SK-MEL-5 (cell line): ENCODE measurements at regions not wholly inside any gene's neighbourhood (a gene's known extent, or its start where the extent isn't known, plus 50 kb on each side); places are given as distances from the start of the nearest gene placed in this dataset.

ENCODE experiments used
- DNase-seq: peaks from one replicate; pipeline ENCODE4 v3.0.0-alpha.2; 2016; ENCODE audit warnings: low read depth, low spot score
- in situ Hi-C: cut with HindIII; loops from 2 replicates; pipeline ENCODE4 v1.10.0; 2016; ENCODE audit warnings: low sequenced_read_pairs, high pct_unique_total_duplicates, low pct_unique_long_range_greater_than_20kb

DNA sequence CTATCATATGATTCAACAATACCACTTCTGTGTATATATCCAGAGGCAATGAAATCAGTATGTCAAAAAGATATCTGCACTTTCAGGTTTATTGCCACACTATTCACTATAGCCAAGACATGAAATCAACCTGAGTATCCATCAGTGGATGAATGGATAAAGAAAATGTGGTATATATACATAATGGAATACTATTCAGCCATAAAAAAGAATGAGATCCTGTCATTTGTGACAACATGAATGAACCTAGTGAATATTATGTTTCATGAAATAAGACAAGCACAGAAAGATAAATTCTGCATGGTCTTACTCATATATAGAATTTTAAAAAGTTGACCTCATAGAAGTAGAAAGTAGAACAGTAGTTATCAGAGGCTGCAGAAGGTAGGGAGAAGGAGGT is 281.1 kb downstream of the BAMBI start:
- DNase-seq: no peak
- in situ Hi-C loops: no loop called here

DNA sequence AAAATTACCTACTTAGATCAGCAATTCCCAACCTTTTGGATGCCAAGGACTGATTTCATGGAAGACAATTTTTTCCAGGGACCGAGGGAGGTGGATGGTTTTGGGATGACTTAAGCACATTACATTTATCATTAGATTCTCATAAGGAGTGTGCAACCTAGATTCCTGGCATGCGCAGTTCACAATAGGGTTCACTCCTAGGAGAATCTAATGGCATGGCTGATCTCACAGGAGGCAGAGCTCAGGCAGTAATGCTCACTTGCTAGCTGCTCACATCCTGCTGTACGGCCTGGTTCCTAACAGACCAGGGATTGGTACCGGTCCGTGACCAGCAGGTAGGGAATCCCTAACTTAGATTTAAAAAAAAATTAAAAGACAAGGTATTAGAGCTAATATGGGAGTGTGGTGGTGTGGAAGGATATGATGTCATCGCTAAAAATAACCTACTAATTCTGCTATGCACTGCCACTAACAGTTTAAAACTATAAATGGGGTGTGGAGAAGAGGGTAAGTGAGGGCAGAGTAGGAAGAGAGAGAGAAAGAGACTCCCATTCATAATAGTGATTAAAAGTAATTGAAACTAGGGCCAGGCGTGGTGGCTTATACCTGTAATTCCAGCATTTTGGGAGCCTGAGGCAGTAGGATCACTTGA is 282.7 kb downstream of the BAMBI start:
- in situ Hi-C loops: no loop called here
- DNase-seq: no peak

GRCh38 chr10:28962768-28963167 is 285.4 kb downstream of the BAMBI start:
- in situ Hi-C loops: no loop called here
- no peak for DNase-seq

DNA sequence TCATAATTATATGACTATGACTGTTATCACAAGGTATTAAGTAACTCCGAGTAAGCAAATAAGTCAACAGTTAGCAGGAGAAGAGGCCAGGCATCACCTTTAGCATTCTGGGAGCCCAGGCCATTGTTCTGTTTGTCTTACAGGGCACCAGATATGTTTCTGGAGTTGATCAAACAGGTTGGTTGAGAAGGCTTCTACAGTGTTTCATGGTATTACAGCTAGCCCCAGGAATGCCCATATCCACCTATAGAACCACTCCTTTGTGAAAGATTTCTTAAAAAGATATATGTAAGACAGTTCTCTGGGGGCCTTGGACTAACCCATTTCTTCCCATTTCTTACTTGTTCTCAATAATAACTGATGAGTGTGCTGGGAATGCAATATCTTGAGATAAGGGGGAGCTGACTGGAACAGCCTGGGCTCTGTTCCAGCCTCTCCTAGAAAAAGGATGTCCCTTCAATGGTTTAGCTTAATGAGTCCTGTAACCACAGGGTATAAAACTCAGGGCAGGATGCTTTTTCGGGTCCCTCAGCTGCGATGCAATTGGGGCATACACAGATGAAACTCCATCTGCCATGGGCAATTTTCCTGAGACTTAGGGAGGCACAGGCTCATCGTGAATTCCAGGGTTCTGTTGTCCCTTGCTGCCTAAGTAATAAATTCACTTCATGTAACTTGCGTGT is 286.4 kb downstream of the BAMBI start:
- in situ Hi-C loops: no loop called here
- DNase-seq: no peak

- DNase-seq: no peak
- in situ Hi-C loops: no loop called here
Observed at GRCh38 chr10:28965937-28966336, 288.6 kb downstream of the BAMBI start.

- in situ Hi-C loops: no loop called here
- DNase-seq: no peak
Observed at GRCh38 chr10:28967031-28967430, 289.7 kb downstream of the BAMBI start.

GRCh38 chr10:28969413-28969812 is 292.1 kb downstream of the BAMBI start:
- in situ Hi-C loops: no loop called here
- DNase-seq: no peak

- in situ Hi-C loops: no loop called here
Observed at GRCh38 chr10:28970231-28970630, 292.9 kb downstream of the BAMBI start.

DNA sequence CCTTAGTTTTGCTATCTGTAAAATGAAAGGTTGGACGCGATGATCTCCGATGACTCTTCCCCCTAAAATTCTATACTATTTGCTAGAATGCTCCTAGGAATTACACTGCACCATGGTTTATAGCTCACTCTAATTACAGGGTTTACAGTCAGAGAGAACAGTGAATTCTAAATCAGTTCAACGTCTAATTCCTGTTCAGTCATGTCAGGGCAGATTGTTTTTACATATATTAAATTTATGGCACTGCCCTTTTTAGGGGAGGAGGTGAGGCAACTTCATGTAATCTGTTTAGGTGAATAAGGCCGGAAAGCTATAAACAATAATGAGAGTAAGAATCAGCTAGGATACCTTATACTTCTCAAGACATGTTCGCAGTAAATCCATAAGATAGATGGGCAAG is 293.9 kb downstream of the BAMBI start:
- DNase-seq: no peak
- in situ Hi-C loops: no loop called here

More at GRCh38 chr10:28970231-28970630, 292.9 kb downstream of the BAMBI start:
- DNase-seq: no peak

- DNase-seq: no peak
- in situ Hi-C loops: no loop called here
Observed at GRCh38 chr10:28971764-28972163, 294.4 kb downstream of the BAMBI start.

DNA sequence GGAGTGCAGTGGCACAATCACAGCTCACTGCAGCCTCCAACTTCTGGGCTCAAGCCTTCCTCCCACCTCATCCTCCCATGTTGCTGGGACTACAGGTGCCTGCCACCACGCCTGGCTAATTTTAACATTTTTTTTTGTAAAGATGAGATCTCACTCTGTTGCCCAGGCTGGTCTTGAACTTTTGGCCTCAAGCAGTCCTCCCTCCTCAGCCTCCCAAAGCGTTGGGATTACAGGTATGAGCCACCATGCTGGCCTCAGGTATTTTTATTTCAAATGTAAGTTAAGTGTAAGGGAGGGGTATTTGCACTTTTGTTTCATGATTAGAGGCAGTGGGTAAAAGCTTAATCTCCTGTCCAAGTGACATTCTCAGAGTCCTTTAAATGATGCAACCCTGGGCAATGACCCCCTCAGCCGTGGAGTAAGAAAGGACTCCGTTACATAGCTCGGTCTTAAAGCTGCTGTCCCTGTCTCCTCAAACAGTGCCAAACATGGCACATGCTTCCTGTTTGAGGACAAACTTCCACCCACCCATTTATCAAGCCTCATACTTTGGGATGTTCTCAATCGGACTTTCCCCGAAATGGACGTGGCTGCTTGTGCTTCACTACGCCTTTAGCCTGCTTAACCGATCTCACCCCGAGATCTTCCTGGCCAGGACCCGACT is 296.1 kb downstream of the BAMBI start:
- in situ Hi-C loops: no loop called here
- DNase-seq: no peak

- in situ Hi-C loops: no loop called here
Observed at GRCh38 chr10:28975891-28976531, 298.7 kb downstream of the BAMBI start.

DNA sequence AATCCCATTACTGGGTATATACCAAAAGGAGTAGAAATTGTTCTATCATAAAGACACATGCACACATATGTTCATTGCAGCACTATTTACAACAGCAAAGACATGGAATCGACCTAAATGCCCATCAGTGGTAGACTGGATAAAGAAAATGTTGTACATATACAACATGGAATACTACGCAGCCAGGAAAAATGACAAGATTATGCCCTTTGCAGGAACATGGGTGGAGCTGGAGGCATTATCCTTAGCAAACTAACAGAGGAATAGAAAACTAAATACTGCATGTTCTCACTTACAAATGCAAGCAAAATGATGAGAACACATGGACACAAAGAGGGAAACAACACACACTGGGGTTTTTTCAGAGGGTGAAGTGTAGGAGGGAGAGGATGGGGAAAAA is 300.2 kb downstream of the BAMBI start:
- in situ Hi-C loops: no loop called here
- no peak for DNase-seq

More at GRCh38 chr10:28975891-28976531, 298.7 kb downstream of the BAMBI start:
- DNase-seq: peak; percentile 94

GRCh38 chr10:28980264-28980663 is 302.9 kb downstream of the BAMBI start:
- DNase-seq: no peak
- in situ Hi-C loops: no loop called here

GRCh38 chr10:28981007-28981406 is 303.7 kb downstream of the BAMBI start:
- DNase-seq: no peak
- in situ Hi-C loops: no loop called here

DNA sequence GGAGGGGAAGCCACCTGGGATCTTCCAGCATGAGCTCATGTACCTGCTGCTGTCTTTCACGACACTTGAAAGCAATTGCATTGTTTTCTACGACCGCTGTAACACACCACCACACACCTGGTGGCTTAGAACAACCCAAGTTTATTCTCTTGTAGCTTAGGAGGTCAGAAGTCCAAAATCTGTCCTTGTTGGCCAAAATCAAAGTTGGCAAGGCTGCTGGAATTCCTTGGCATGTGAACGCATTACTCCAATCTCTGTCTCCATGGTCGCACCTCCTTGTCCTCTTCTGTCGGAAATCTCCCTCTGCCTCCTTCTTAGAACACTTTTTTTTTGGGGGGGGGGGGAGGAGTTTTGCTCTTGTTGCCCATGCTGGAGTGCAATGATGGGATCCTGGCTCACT is 305.7 kb downstream of the BAMBI start:
- in situ Hi-C loops: no loop called here
- no peak for DNase-seq

GRCh38 chr10:28983799-28984198 is 305.1 kb upstream of the LYZL1 start:
- DNase-seq: no peak
- in situ Hi-C loops: no loop called here

GRCh38 chr10:28984431-28984830 is 304.4 kb upstream of the LYZL1 start:
- DNase-seq: peak; percentile 27
- in situ Hi-C loops: no loop called here
